Lower lobe of right lung (tissue), 2 donors: ENCODE measurements at regions not wholly inside any gene's neighbourhood (a gene's known extent, or its start where the extent isn't known, plus 50 kb on each side); places are given as distances from the start of the nearest gene placed in this dataset.

Source experiments
- ATAC-seq, 2 donors: fragments of 200-7000 bp; cut with Tn5 transposase; one replicate each; pipeline ENCODE4 v1.9.1; 2020 to 2022; ENCODE audit warnings: mild to moderate bottlenecking in 2 of 2, moderate library complexity in 2 of 2
- DNase-seq: peaks from one replicate; pipeline ENCODE4 v3.0.0-alpha.2; 2020
- H3K27ac ChIP-seq: fragments of 200-600 bp; one replicate; pipeline ENCODE4 v1.8.0; 2022
- H3K27me3 ChIP-seq: fragments of 200-600 bp; one replicate; pipeline ENCODE4 v1.8.0; 2022; ENCODE audit warnings: low read depth
- H3K36me3 ChIP-seq: fragments of 200-600 bp; one replicate; pipeline ENCODE4 v1.8.0; 2022; ENCODE audit warnings: mild to moderate bottlenecking
- H3K4me1 ChIP-seq: fragments of 200-600 bp; one replicate; pipeline ENCODE4 v1.8.0; 2022
- H3K4me3 ChIP-seq: fragments of 200-600 bp; one replicate; pipeline ENCODE4 v1.8.0; 2022; ENCODE audit warnings: mild to moderate bottlenecking
- H3K9me3 ChIP-seq: fragments of 200-600 bp; one replicate; pipeline ENCODE4 v1.8.0; 2022
- CTCF ChIP-seq: fragments of 200-600 bp; IDR thresholded peaks from one replicate; pipeline ENCODE4 v1.8.0; 2022; ENCODE audit warnings: antibody characterized with exemption, mild to moderate bottlenecking
- intact Hi-C: fragments of 100-400 bp; cut with DNase I; formaldehyde crosslinking; loops from one replicate; pipeline ENCODE4 v1.11.0; 2022
- donor health status: DM: no; HTN: yes; CAD: no; lungs with severe emphysema.

GRCh38 chr2:238657132-238658053 is 190.5 kb upstream of the TWIST2 start:
- TF ChIP-seq CTCF: no peak
- intact Hi-C loops: no loop called here
- no peak for DNase-seq

GRCh38 chr2:238658054-238658407 is 189.9 kb upstream of the TWIST2 start:
- H3K9me3 ChIP-seq: peaks cover 9% of the 10 kb centered on the region
- no peak overlapping the region for H3K27ac ChIP-seq
- H3K4me3 ChIP-seq: no peak overlapping the region
- H3K27me3 ChIP-seq: no peaks in the 10 kb centered on the region
- no peaks in the 10 kb centered on the region for H3K4me1 ChIP-seq
- DNase-seq (no peak), ATAC-seq (no peak)
- H3K36me3 ChIP-seq: no peaks in the 10 kb centered on the region
- TF ChIP-seq CTCF: no peak
- intact Hi-C loops: no loop called here

More at GRCh38 chr2:238657132-238658053, 190.5 kb upstream of the TWIST2 start:
- Histone ChIP-seq H3K9me3 (peaks cover 3% of the 10 kb centered on the region), H3K4me3 (no peak overlapping the region), H3K4me1 (no peaks in the 10 kb centered on the region), H3K27me3 (no peaks in the 10 kb centered on the region), H3K36me3 (no peaks in the 10 kb centered on the region), H3K27ac (no peak overlapping the region)
- ATAC-seq: no peak

- H3K36me3 ChIP-seq: no peaks in the 10 kb centered on the region
- peaks cover 10% of the 10 kb centered on the region for H3K9me3 ChIP-seq
- intact Hi-C loops: no loop called here
- no peak overlapping the region for H3K27ac ChIP-seq
- no peaks in the 10 kb centered on the region for H3K27me3 ChIP-seq
- DNase-seq: no peak
- TF ChIP-seq CTCF: no peak
- no peaks in the 10 kb centered on the region for H3K4me1 ChIP-seq
- no peak overlapping the region for H3K4me3 ChIP-seq
- ATAC-seq: no peak
Observed at GRCh38 chr2:238658820-238659219, 189.1 kb upstream of the TWIST2 start.

GRCh38 chr2:238659231-238659630 is 188.7 kb upstream of the TWIST2 start:
- H3K4me1 ChIP-seq: no peaks in the 10 kb centered on the region
- H3K4me3 ChIP-seq: no peak overlapping the region
- intact Hi-C loops: no loop called here
- DNase-seq (no peak), ATAC-seq (no peak)
- TF ChIP-seq CTCF: no peak
- no peaks in the 10 kb centered on the region for H3K36me3 ChIP-seq
- no peak overlapping the region for H3K27ac ChIP-seq
- no peaks in the 10 kb centered on the region for H3K27me3 ChIP-seq
- H3K9me3 ChIP-seq: peaks cover 10% of the 10 kb centered on the region

- ATAC-seq: no peak
- no peaks in the 10 kb centered on the region for H3K4me1 ChIP-seq
- intact Hi-C loops: no loop called here
- H3K36me3 ChIP-seq: no peaks in the 10 kb centered on the region
- H3K4me3 ChIP-seq: no peak overlapping the region
- no peak overlapping the region for H3K27ac ChIP-seq
- H3K9me3 ChIP-seq: peaks cover 10% of the 10 kb centered on the region
- no peak for DNase-seq
- no peak for TF ChIP-seq CTCF
- H3K27me3 ChIP-seq: no peaks in the 10 kb centered on the region
Observed at GRCh38 chr2:238663586-238663985, 184.3 kb upstream of the TWIST2 start.
